ENCODE measurements at regions not wholly inside any gene's neighbourhood (a gene's known extent, or its start where the extent isn't known, plus 50 kb on each side); places are given as distances from the start of the nearest gene placed in this dataset.

GRCh38 chr12:87413784-87414183 is 615.4 kb downstream of the C12orf50 start:
- TF ChIP-seq RAD21 (conservative IDR thresholded peaks at IDR 0.05), result no peak
- TF ChIP-seq CTCF (IDR thresholded peaks at IDR 0.05; ENCODE audit: poor library complexity, severe bottlenecking), result no peak
- no peak for TF ChIP-seq EP300 (conservative IDR thresholded peaks at IDR 0.05; ENCODE audit: poor library complexity, severe bottlenecking)
- TF ChIP-seq EZH2 (IDR thresholded peaks at IDR 0.05; ENCODE audit: borderline replicate concordance, insufficient read depth, low read length, poor library complexity, severe bottlenecking), result no peak
- TF ChIP-seq SMC3 (conservative IDR thresholded peaks at IDR 0.05; ENCODE audit: poor library complexity), result no peak
- no peak for TF ChIP-seq POLR2AphosphoS5 (IDR thresholded peaks at IDR 0.05)
- TF ChIP-seq MXI1 (conservative IDR thresholded peaks at IDR 0.05; ENCODE audit: poor library complexity, severe bottlenecking), result no peak
- TF ChIP-seq REST (IDR thresholded peaks at IDR 0.05; ENCODE audit: borderline replicate concordance), result no peak
- TF ChIP-seq TAF1 (IDR thresholded peaks at IDR 0.05; ENCODE audit: low read depth), result no peak

All from neural cell (in vitro differentiated cells).